ENCODE measurements at regions not wholly inside any gene's neighbourhood (a gene's known extent, or its start where the extent isn't known, plus 50 kb on each side); places are given as distances from the start of the nearest gene placed in this dataset.

- 50 to 100% (median 89%) methylated on average over 1 of the region's 1 CpG; no CpG with 5 or more reads in 1 of the 10 experiments for WGBS, 10 experiments
- in situ Hi-C loops (cut with MboI; ENCODE audit: low pct_unique_long_range_greater_than_20kb in 2 of 9, low sequenced_read_pairs in 9 of 9, unreplicated experiment in 9 of 9), result no loop called here
- H3K4me3 ChIP-seq, result no peak overlapping the region
- no peaks in the 10 kb centered on the region for H3K4me1 ChIP-seq (replicated peaks in 1 of 2)
- H3K27ac ChIP-seq, result no peak overlapping the region
- no peak for ATAC-seq (replicated peaks in 6 of 8)
Measured at GRCh38 chr21:27643326-27643725, 676.4 kb upstream of the ADAMTS5 start.

- ATAC-seq (replicated peaks in 6 of 8), result no peak
- no peak overlapping the region for H3K4me3 ChIP-seq
- H3K27ac ChIP-seq, result no peak overlapping the region
- in situ Hi-C loops (cut with MboI; ENCODE audit: low pct_unique_long_range_greater_than_20kb in 2 of 9, low sequenced_read_pairs in 9 of 9, unreplicated experiment in 9 of 9), result no loop called here
- H3K4me1 ChIP-seq (replicated peaks in 1 of 2), result no peaks in the 10 kb centered on the region
Measured at GRCh38 chr21:27639286-27639685, 672.4 kb upstream of the ADAMTS5 start.

GRCh38 chr21:27636656-27637055 lies 669.8 kb upstream of the ADAMTS5 start:
- Histone ChIP-seq H3K4me1 (replicated peaks in 1 of 2) (no peaks in the 10 kb centered on the region), H3K4me3 (no peak overlapping the region), H3K27ac (no peak overlapping the region)
- 29 to 88% (median 64%) methylated on average over 1 to 2 of the region's 2 CpGs for WGBS, 10 experiments
- ATAC-seq (replicated peaks in 6 of 8), result no peak
- in situ Hi-C loops (cut with MboI; ENCODE audit: low pct_unique_long_range_greater_than_20kb in 2 of 9, low sequenced_read_pairs in 9 of 9, unreplicated experiment in 9 of 9), result no loop called here

GRCh38 chr21:27633631-27634030 lies 666.7 kb upstream of the ADAMTS5 start:
- no peaks in the 10 kb centered on the region for H3K4me1 ChIP-seq (replicated peaks in 1 of 2)
- in situ Hi-C loops (cut with MboI; ENCODE audit: low pct_unique_long_range_greater_than_20kb in 2 of 9, low sequenced_read_pairs in 9 of 9, unreplicated experiment in 9 of 9), result no loop called here
- no peak for ATAC-seq (replicated peaks in 6 of 8)
- no peak overlapping the region for H3K27ac ChIP-seq
- no peak overlapping the region for H3K4me3 ChIP-seq
- WGBS, 10 experiments, result 42 to 100% (median 83%) methylated on average over 2 to 3 of the region's 3 CpGs; no CpG with 5 or more reads in 1 of the 10 experiments

GRCh38 chr21:27631471-27631870 lies 664.6 kb upstream of the ADAMTS5 start:
- in situ Hi-C loops (cut with MboI; ENCODE audit: low pct_unique_long_range_greater_than_20kb in 2 of 9, low sequenced_read_pairs in 9 of 9, unreplicated experiment in 9 of 9), result no loop called here
- Histone ChIP-seq H3K4me1 (replicated peaks in 1 of 2) (no peaks in the 10 kb centered on the region), H3K27ac (no peak overlapping the region), H3K4me3 (no peak overlapping the region)
- no peak for ATAC-seq (replicated peaks in 6 of 8)
- 0 to 63% (median 10%) methylated on average over 1 of the region's 1 CpG; no CpG with 5 or more reads in 1 of the 10 experiments for WGBS, 10 experiments

- Histone ChIP-seq H3K4me3 (no peak overlapping the region), H3K4me1 (replicated peaks in 1 of 2) (no peaks in the 10 kb centered on the region), H3K27ac (no peak overlapping the region)
- in situ Hi-C loops (cut with MboI; ENCODE audit: low pct_unique_long_range_greater_than_20kb in 2 of 9, low sequenced_read_pairs in 9 of 9, unreplicated experiment in 9 of 9), result no loop called here
- no peak for ATAC-seq (replicated peaks in 6 of 8)
- WGBS, 10 experiments, result 67 to 100% (median 100%) methylated on average over 1 of the region's 1 CpG; no CpG with 5 or more reads in 1 of the 10 experiments
Measured at GRCh38 chr21:27622631-27623030, 655.7 kb upstream of the ADAMTS5 start.

- WGBS, 10 experiments, result 44 to 81% (median 69%) methylated on average over 1 to 2 of the region's 2 CpGs; no CpG with 5 or more reads in 2 of the 10 experiments
- ATAC-seq (replicated peaks in 6 of 8), result no peak
- Histone ChIP-seq H3K27ac (no peak overlapping the region), H3K4me3 (no peak overlapping the region), H3K4me1 (replicated peaks in 1 of 2) (no peaks in the 10 kb centered on the region)
- in situ Hi-C loops (cut with MboI; ENCODE audit: low pct_unique_long_range_greater_than_20kb in 2 of 9, low sequenced_read_pairs in 9 of 9, unreplicated experiment in 9 of 9), result no loop called here
Measured at GRCh38 chr21:27614231-27614630, 647.3 kb upstream of the ADAMTS5 start.

GRCh38 chr21:27606422-27606821 lies 639.5 kb upstream of the ADAMTS5 start:
- Histone ChIP-seq H3K4me3 (no peak overlapping the region), H3K4me1 (replicated peaks in 1 of 2) (no peaks in the 10 kb centered on the region), H3K27ac (no peak overlapping the region)
- in situ Hi-C loops (cut with MboI; ENCODE audit: low pct_unique_long_range_greater_than_20kb in 2 of 9, low sequenced_read_pairs in 9 of 9, unreplicated experiment in 9 of 9), result no loop called here
- no peak for ATAC-seq (replicated peaks in 6 of 8)
- 90 to 100% (median 100%) methylated on average over 1 to 6 of the region's 9 CpGs; no CpG with 5 or more reads in 5 of the 10 experiments for WGBS, 10 experiments

- Histone ChIP-seq H3K27ac (no peak overlapping the region), H3K4me1 (replicated peaks in 1 of 2) (no peaks in the 10 kb centered on the region), H3K4me3 (no peak overlapping the region)
- no peak for ATAC-seq (replicated peaks in 6 of 8)
- in situ Hi-C loops (cut with MboI; ENCODE audit: low pct_unique_long_range_greater_than_20kb in 2 of 9, low sequenced_read_pairs in 9 of 9, unreplicated experiment in 9 of 9), result no loop called here
Measured at GRCh38 chr21:27596196-27596595, 629.3 kb upstream of the ADAMTS5 start.

GRCh38 chr21:27595716-27596115 lies 628.8 kb upstream of the ADAMTS5 start:
- in situ Hi-C loops (cut with MboI; ENCODE audit: low pct_unique_long_range_greater_than_20kb in 2 of 9, low sequenced_read_pairs in 9 of 9, unreplicated experiment in 9 of 9), result no loop called here
- no peak overlapping the region for H3K27ac ChIP-seq
- WGBS, 10 experiments, result 43 to 100% (median 87%) methylated on average over 1 of the region's 1 CpG; no CpG with 5 or more reads in 4 of the 10 experiments
- H3K4me3 ChIP-seq, result no peak overlapping the region
- H3K4me1 ChIP-seq (replicated peaks in 1 of 2), result no peaks in the 10 kb centered on the region
- no peak for ATAC-seq (replicated peaks in 6 of 8)

- no peaks in the 10 kb centered on the region for H3K4me1 ChIP-seq (replicated peaks in 1 of 2)
- H3K27ac ChIP-seq, result no peak overlapping the region
- in situ Hi-C loops (cut with MboI; ENCODE audit: low pct_unique_long_range_greater_than_20kb in 2 of 9, low sequenced_read_pairs in 9 of 9, unreplicated experiment in 9 of 9), result no loop called here
- H3K4me3 ChIP-seq, result no peak overlapping the region
- peak in 2 of 8 experiments; percentile 77 to 94 for ATAC-seq (replicated peaks in 6 of 8)
- 3 to 100% (median 85%) methylated on average over 1 to 6 of the region's 6 CpGs; no CpG with 5 or more reads in 2 of the 10 experiments for WGBS, 10 experiments
Measured at GRCh38 chr21:27590271-27590670, 623.4 kb upstream of the ADAMTS5 start.

GRCh38 chr21:27589781-27590180 lies 622.9 kb upstream of the ADAMTS5 start:
- ATAC-seq (replicated peaks in 6 of 8), result no peak
- in situ Hi-C loops (cut with MboI; ENCODE audit: low pct_unique_long_range_greater_than_20kb in 2 of 9, low sequenced_read_pairs in 9 of 9, unreplicated experiment in 9 of 9), result no loop called here
- no peak overlapping the region for H3K4me3 ChIP-seq
- WGBS, 10 experiments, result 0 to 100% (median 67%) methylated on average over 1 to 3 of the region's 3 CpGs; no CpG with 5 or more reads in 1 of the 10 experiments
- H3K4me1 ChIP-seq (replicated peaks in 1 of 2), result no peaks in the 10 kb centered on the region
- no peak overlapping the region for H3K27ac ChIP-seq

- peak in 1 of 8 experiments; percentile 67 for ATAC-seq (replicated peaks in 6 of 8)
- H3K4me3 ChIP-seq, result no peak overlapping the region
- no peak overlapping the region for H3K27ac ChIP-seq
- in situ Hi-C loops (cut with MboI; ENCODE audit: low pct_unique_long_range_greater_than_20kb in 2 of 9, low sequenced_read_pairs in 9 of 9, unreplicated experiment in 9 of 9), result no loop called here
- no peaks in the 10 kb centered on the region for H3K4me1 ChIP-seq (replicated peaks in 1 of 2)
- 15 to 100% (median 86%) methylated on average over 3 to 10 of the region's 10 CpGs for whole genome bisulfite sequencing, 10 experiments
Measured at GRCh38 chr21:27586986-27587385, 620.1 kb upstream of the ADAMTS5 start.

GRCh38 chr21:27586326-27586725 lies 619.4 kb upstream of the ADAMTS5 start:
- H3K4me3 ChIP-seq, result no peak overlapping the region
- no peaks in the 10 kb centered on the region for H3K4me1 ChIP-seq (replicated peaks in 1 of 2)
- in situ Hi-C loops (cut with MboI; ENCODE audit: low pct_unique_long_range_greater_than_20kb in 2 of 9, low sequenced_read_pairs in 9 of 9, unreplicated experiment in 9 of 9), result no loop called here
- no peak for ATAC-seq (replicated peaks in 6 of 8)
- WGBS, 10 experiments, result 0 to 95% (median 82%) methylated on average over 2 to 3 of the region's 3 CpGs
- H3K27ac ChIP-seq, result no peak overlapping the region

All from motor neuron (in vitro differentiated cells).